Psoas muscle (tissue), 7 donors: ENCODE measurements at regions not wholly inside any gene's neighbourhood (a gene's known extent, or its start where the extent isn't known, plus 50 kb on each side); places are given as distances from the start of the nearest gene placed in this dataset.

Source experiments
- ATAC-seq, 4 donors: fragments of 200-7000 bp; cut with Tn5 transposase; one replicate each; pipeline ENCODE4 v1.9.1; 2020; ENCODE audit warnings: moderate library complexity in 3 of 4, mild to moderate bottlenecking in 2 of 4
- DNase-seq, 2 donors: peaks; one replicate each; pipeline ENCODE4 v3.0.0-alpha.2; 2020
- H3K27ac ChIP-seq: fragments of 200-600 bp; one replicate; pipeline ENCODE4 v1.8.0; 2022
- H3K27me3 ChIP-seq, 3 donors: fragments of 200-600 bp in 1 of 3; one replicate each; pipeline versions ENCODE4 v1.6.1 to v1.8.0; 2013 to 2022; ENCODE audit warnings: low read length in 2 of 3, mild to moderate bottlenecking in 2 of 3, moderate library complexity in 1 of 3; ENCODE audit not compliant: insufficient read depth in 3 of 3
- H3K36me3 ChIP-seq, 2 donors: fragments of 200-600 bp in 1 of 2; one replicate each; pipeline versions ENCODE4 v1.6.1 to v1.8.0; 2013 to 2022; ENCODE audit warnings: low read depth in 1 of 2, mild to moderate bottlenecking in 1 of 2, moderate library complexity in 1 of 2; ENCODE audit not compliant: insufficient read depth in 1 of 2
- H3K4me1 ChIP-seq: fragments of 200-600 bp; one replicate; pipeline ENCODE4 v1.8.0; 2022
- H3K4me3 ChIP-seq: fragments of 200-600 bp; one replicate; pipeline ENCODE4 v1.8.0; 2022; ENCODE audit warnings: mild to moderate bottlenecking
- H3K9me3 ChIP-seq: fragments of 200-600 bp; one replicate; pipeline ENCODE4 v1.8.0; 2022
- CTCF ChIP-seq: fragments of 200-600 bp; IDR thresholded peaks from one replicate; pipeline ENCODE4 v1.8.0; 2022; ENCODE audit warnings: antibody characterized with exemption
- WGBS, 3 donors: extraction: QIAGEN DNeasy Blood & Tissue Kit; methylation state at CpG; one replicate each; pipeline versions ENCODE4 v1.1.6 to v1.1.7; 2013; 5-methylcytosine and 5-hydroxymethylcytosine counted together
- intact Hi-C, 2 donors: fragments of 100-400 bp; cut with DNase I; formaldehyde crosslinking; loops; one replicate each; pipeline versions ENCODE4 v1.11.0 to v1.14.2; 2022
- donor health status: healthy with polysubstance abuse.
- donor health status: DM: no; HTN: no; CAD: no; lungs with moderate emphysema.
- donor health status: Bipolar disorder and iron deficiency.
- donor health status: healthy.
- donor health status: DM: yes; HTN: yes; CAD: no.
- donor health status: DM: no; HTN: no; CAD: no.
- donor health status: DM: yes; HTN: yes; CAD: no.

GRCh38 chr19:16022251-16022650 lies 54.0 kb upstream of the TPM4 start:
- no peak for DNase-seq
- WGBS, 3 donors, result 55 to 60% (median 56%) methylated on average over 5 to 8 of the region's 8 CpGs
- H3K9me3 ChIP-seq, result no peaks in the 10 kb centered on the region
- H3K4me1 ChIP-seq, result no peaks in the 10 kb centered on the region
- H3K36me3 ChIP-seq, result no peaks in the 10 kb centered on the region
- peaks cover 0 to 7% (median 2%) of the 10 kb centered on the region in 3 donors for H3K27me3 ChIP-seq
- TF ChIP-seq CTCF, result no peak
- no peak overlapping the region for H3K4me3 ChIP-seq
- H3K27ac ChIP-seq, result no peak overlapping the region
- no peak for ATAC-seq
- intact Hi-C loops, result no loop called here

GRCh38 chr19:16022681-16023080 lies 53.6 kb upstream of the TPM4 start:
- no peaks in the 10 kb centered on the region for H3K4me1 ChIP-seq
- TF ChIP-seq CTCF, result no peak
- H3K27ac ChIP-seq, result no peak overlapping the region
- H3K27me3 ChIP-seq, result peaks cover 0 to 7% (median 2%) of the 10 kb centered on the region in 3 donors
- intact Hi-C loops, result no loop called here
- no peak for DNase-seq
- H3K9me3 ChIP-seq, result no peaks in the 10 kb centered on the region
- WGBS, 3 donors, result 65 to 68% (median 65%) methylated on average over 4 of the region's 4 CpGs
- no peak for ATAC-seq
- no peaks in the 10 kb centered on the region for H3K36me3 ChIP-seq
- no peak overlapping the region for H3K4me3 ChIP-seq

GRCh38 chr19:16023146-16023915 lies 53.0 kb upstream of the TPM4 start:
- 65 to 73% (median 69%) methylated on average over 14 of the region's 14 CpGs for WGBS, 3 donors
- no peak overlapping the region for H3K4me3 ChIP-seq
- H3K36me3 ChIP-seq, result no peaks in the 10 kb centered on the region
- peaks cover 0 to 7% (median 2%) of the 10 kb centered on the region in 3 donors for H3K27me3 ChIP-seq
- TF ChIP-seq CTCF, result no peak
- DNase-seq (no peak), ATAC-seq (no peak)
- no peaks in the 10 kb centered on the region for H3K9me3 ChIP-seq
- no peak overlapping the region for H3K27ac ChIP-seq
- intact Hi-C loops, result no loop called here
- no peaks in the 10 kb centered on the region for H3K4me1 ChIP-seq

- ATAC-seq (no peak), DNase-seq (no peak)
- no peaks in the 10 kb centered on the region for H3K36me3 ChIP-seq
- no peak overlapping the region for H3K4me3 ChIP-seq
- WGBS, 3 donors, result 79 to 81% (median 81%) methylated on average over 18 of the region's 18 CpGs
- intact Hi-C loops, result no loop called here
- TF ChIP-seq CTCF, result no peak
- H3K27me3 ChIP-seq, result peaks cover 0 to 7% (median 2%) of the 10 kb centered on the region in 3 donors
- H3K4me1 ChIP-seq, result no peaks in the 10 kb centered on the region
- H3K27ac ChIP-seq, result no peak overlapping the region
- H3K9me3 ChIP-seq, result no peaks in the 10 kb centered on the region
Observed at GRCh38 chr19:16024266-16025107, 51.8 kb upstream of the TPM4 start.
